Effector memory CD4-positive, alpha-beta T cell (primary cell): ENCODE measurements at regions not wholly inside any gene's neighbourhood (a gene's known extent, or its start where the extent isn't known, plus 50 kb on each side); places are given as distances from the start of the nearest gene placed in this dataset.

Source experiments
- DNase-seq, 3 donors: peaks; one replicate each; pipeline ENCODE4 v3.0.0-alpha.2; 2020
- H3K27ac ChIP-seq: 2 replicates; pipeline ENCODE4 v1.7.0; 2013; ENCODE audit warnings: mild to moderate bottlenecking, low read length, moderate library complexity; ENCODE audit not compliant: insufficient read depth, poor library complexity, severe bottlenecking
- H3K27me3 ChIP-seq: replicated peaks from 2 replicates; pipeline ENCODE4 v1.7.0; 2013; ENCODE audit warnings: mild to moderate bottlenecking, low read length; ENCODE audit not compliant: insufficient read depth, control insufficient read depth, poor library complexity, severe bottlenecking
- H3K36me3 ChIP-seq: 2 replicates; pipeline ENCODE4 v1.7.0; 2013; ENCODE audit warnings: mild to moderate bottlenecking, low read length, moderate library complexity; ENCODE audit not compliant: control insufficient read depth, insufficient read depth
- H3K4me1 ChIP-seq: 2 replicates; pipeline ENCODE4 v1.7.0; 2013; ENCODE audit warnings: low read length, mild to moderate bottlenecking; ENCODE audit not compliant: control insufficient read depth, insufficient read depth, poor library complexity, severe bottlenecking
- H3K4me3 ChIP-seq: 2 replicates; pipeline ENCODE4 v1.7.0; 2013; ENCODE audit warnings: low read length, low read depth, mild to moderate bottlenecking; ENCODE audit not compliant: insufficient read depth, poor library complexity, severe bottlenecking
- H3K9me3 ChIP-seq: 2 replicates; pipeline ENCODE4 v1.7.0; 2013; ENCODE audit warnings: mild to moderate bottlenecking, low read length, moderate library complexity; ENCODE audit not compliant: control insufficient read depth

GRCh38 chr13:106981051-106981450, 413.1 kb upstream of the ARGLU1 start:
- H3K4me1 ChIP-seq: no peaks in the 10 kb centered on the region
- H3K9me3 ChIP-seq: no peaks in the 10 kb centered on the region
- H3K4me3 ChIP-seq: no peak overlapping the region
- DNase-seq: no peak
- no peaks in the 10 kb centered on the region for H3K36me3 ChIP-seq
- no peak overlapping the region for H3K27ac ChIP-seq
- H3K27me3 ChIP-seq: no peaks in the 10 kb centered on the region

GRCh38 chr13:106967391-106967790, 399.5 kb upstream of the ARGLU1 start:
- H3K4me1 ChIP-seq: no peaks in the 10 kb centered on the region
- no peak overlapping the region for H3K27ac ChIP-seq
- no peak for DNase-seq
- no peaks in the 10 kb centered on the region for H3K36me3 ChIP-seq
- H3K27me3 ChIP-seq: no peaks in the 10 kb centered on the region
- H3K4me3 ChIP-seq: no peak overlapping the region
- H3K9me3 ChIP-seq: no peaks in the 10 kb centered on the region

- DNase-seq: no peak
- Histone ChIP-seq H3K27me3 (no peaks in the 10 kb centered on the region), H3K4me1 (no peaks in the 10 kb centered on the region), H3K36me3 (no peaks in the 10 kb centered on the region), H3K4me3 (no peak overlapping the region), H3K9me3 (no peaks in the 10 kb centered on the region), H3K27ac (no peak overlapping the region)
Observed at GRCh38 chr13:106963151-106963550, 395.2 kb upstream of the ARGLU1 start.

- no peak overlapping the region for H3K27ac ChIP-seq
- H3K27me3 ChIP-seq: no peaks in the 10 kb centered on the region
- H3K36me3 ChIP-seq: no peaks in the 10 kb centered on the region
- H3K9me3 ChIP-seq: no peaks in the 10 kb centered on the region
- no peaks in the 10 kb centered on the region for H3K4me1 ChIP-seq
- H3K4me3 ChIP-seq: no peak overlapping the region
- DNase-seq: no peak
Observed at GRCh38 chr13:106961651-106962050, 393.7 kb upstream of the ARGLU1 start.

DNA sequence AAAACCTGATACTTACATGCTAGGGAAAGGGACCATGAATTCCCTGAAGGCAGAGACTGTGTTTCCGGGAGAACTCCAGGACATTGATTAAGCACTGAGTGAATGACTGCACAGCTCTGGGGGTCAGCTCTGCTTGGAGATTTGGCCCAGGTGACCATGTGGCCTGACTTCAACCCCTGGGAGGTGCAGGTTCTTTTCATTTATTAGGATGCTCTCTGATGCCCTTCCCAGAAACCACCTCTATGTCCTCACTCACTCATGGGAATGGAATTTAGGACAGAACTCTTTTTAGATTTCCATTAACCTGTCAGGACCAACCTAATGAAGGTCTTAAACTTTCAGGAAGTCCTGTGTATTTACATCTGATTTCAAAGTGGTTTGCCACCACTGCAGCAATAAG, 393.3 kb upstream of the ARGLU1 start:
- Histone ChIP-seq H3K27ac (no peak overlapping the region), H3K4me3 (no peak overlapping the region), H3K36me3 (no peaks in the 10 kb centered on the region), H3K9me3 (no peaks in the 10 kb centered on the region), H3K27me3 (no peaks in the 10 kb centered on the region), H3K4me1 (no peaks in the 10 kb centered on the region)
- no peak for DNase-seq

GRCh38 chr13:106958621-106959048, 390.7 kb upstream of the ARGLU1 start:
- no peaks in the 10 kb centered on the region for H3K27me3 ChIP-seq
- H3K9me3 ChIP-seq: no peaks in the 10 kb centered on the region
- H3K4me1 ChIP-seq: no peaks in the 10 kb centered on the region
- DNase-seq: no peak
- H3K4me3 ChIP-seq: no peak overlapping the region
- H3K36me3 ChIP-seq: no peaks in the 10 kb centered on the region
- no peak overlapping the region for H3K27ac ChIP-seq

GRCh38 chr13:106942563-106942962, 374.6 kb upstream of the ARGLU1 start:
- DNase-seq: no peak
- H3K4me3 ChIP-seq: no peak overlapping the region
- H3K27me3 ChIP-seq: no peaks in the 10 kb centered on the region
- no peaks in the 10 kb centered on the region for H3K9me3 ChIP-seq
- no peaks in the 10 kb centered on the region for H3K36me3 ChIP-seq
- H3K4me1 ChIP-seq: no peaks in the 10 kb centered on the region
- H3K27ac ChIP-seq: no peak overlapping the region

DNA sequence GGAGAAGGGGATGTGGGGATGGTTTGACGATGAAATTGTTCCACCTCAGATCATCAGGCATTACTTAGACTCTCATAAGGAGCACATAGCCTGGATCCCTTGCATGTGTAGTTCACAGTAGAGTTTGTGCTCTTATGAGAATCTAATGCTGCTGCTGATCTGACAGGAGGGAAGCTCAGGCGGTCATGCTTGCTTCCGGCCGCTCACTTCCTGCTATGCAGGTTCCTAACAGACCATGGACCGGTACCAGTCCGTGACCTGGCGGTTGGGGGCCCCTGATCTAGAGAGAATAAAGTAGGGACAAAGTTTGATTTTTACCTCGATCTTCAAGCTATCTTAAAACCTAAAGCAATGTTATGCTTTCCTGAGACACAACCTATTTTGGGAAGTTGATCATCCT, 373.8 kb upstream of the ARGLU1 start:
- H3K27me3 ChIP-seq: no peaks in the 10 kb centered on the region
- no peak for DNase-seq
- no peak overlapping the region for H3K4me3 ChIP-seq
- no peaks in the 10 kb centered on the region for H3K36me3 ChIP-seq
- no peak overlapping the region for H3K27ac ChIP-seq
- no peaks in the 10 kb centered on the region for H3K9me3 ChIP-seq
- no peaks in the 10 kb centered on the region for H3K4me1 ChIP-seq

DNA sequence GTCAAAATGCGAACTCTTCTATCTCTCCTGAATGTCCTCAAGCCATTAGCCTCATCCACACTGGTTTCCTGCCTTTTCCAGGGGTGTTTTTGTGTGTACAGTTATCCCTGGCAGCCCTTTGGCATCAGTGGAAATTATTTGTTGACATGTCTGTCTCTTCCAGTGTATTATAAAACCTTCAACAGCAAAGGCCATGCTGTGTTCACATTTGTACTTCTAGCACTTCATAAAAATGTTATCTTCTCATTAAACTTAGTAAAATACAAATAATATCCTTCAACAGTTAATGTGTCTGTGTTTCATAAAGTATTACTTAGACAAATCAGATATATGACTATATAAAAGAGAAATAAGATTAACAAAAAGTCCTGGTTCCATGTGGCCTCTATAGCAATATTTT, 359.5 kb upstream of the ARGLU1 start:
- Histone ChIP-seq H3K4me3 (no peak overlapping the region), H3K36me3 (no peaks in the 10 kb centered on the region), H3K27me3 (no peaks in the 10 kb centered on the region), H3K9me3 (no peaks in the 10 kb centered on the region), H3K27ac (no peak overlapping the region), H3K4me1 (no peaks in the 10 kb centered on the region)
- DNase-seq: no peak

GRCh38 chr13:106922384-106922783, 354.4 kb upstream of the ARGLU1 start:
- H3K27ac ChIP-seq: no peak overlapping the region
- H3K27me3 ChIP-seq: no peaks in the 10 kb centered on the region
- DNase-seq: no peak
- H3K9me3 ChIP-seq: no peaks in the 10 kb centered on the region
- H3K4me3 ChIP-seq: no peak overlapping the region
- no peaks in the 10 kb centered on the region for H3K4me1 ChIP-seq
- H3K36me3 ChIP-seq: no peaks in the 10 kb centered on the region

DNA sequence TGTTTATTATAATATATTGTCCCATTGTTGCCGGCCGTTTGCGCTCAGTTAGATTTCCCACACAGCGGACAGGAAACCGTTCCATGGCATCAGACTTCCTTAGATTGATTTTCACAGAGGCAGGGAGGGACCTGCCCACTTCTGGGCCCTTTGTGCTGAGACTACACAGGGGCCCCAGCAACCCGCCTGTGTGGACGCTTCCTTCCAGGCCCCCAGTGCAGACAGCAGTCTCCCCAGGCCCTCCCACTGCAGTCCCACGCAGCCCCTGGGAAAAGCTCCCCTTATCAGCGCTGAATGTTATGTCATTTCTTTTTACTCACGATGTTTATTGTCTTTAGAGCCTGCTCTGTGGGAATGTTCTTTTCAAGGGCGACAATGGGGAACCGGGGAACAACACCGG, 351.7 kb upstream of the ARGLU1 start:
- DNase-seq: no peak
- no peaks in the 10 kb centered on the region for H3K27me3 ChIP-seq
- no peaks in the 10 kb centered on the region for H3K4me1 ChIP-seq
- H3K4me3 ChIP-seq: no peak overlapping the region
- H3K36me3 ChIP-seq: no peaks in the 10 kb centered on the region
- no peaks in the 10 kb centered on the region for H3K9me3 ChIP-seq
- H3K27ac ChIP-seq: no peak overlapping the region
